ENCODE measurements at regions not wholly inside any gene's neighbourhood (a gene's known extent, or its start where the extent isn't known, plus 50 kb on each side); places are given as distances from the start of the nearest gene placed in this dataset.

DNA sequence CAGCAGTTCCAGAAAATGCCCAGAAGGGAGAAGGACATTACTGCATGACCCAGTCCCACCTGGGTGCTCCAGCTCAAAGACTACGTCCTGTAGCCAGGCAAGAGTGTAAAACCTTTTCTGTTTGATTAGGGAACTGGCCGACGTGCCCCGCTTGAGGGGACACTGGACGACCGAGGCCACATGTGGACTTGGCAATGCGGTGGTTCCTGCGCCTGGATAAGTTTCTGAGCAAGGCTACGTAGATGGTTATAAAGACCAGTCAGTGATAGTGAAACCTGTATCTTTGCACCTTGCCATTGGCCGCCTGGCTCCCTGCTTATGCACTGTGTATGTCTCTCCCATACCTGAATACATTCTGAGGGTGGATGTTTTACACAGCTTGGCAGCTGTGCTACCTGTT, 567.0 kb upstream of the CRIM1 start:
- H3K36me3 ChIP-seq: no peaks in the 10 kb centered on the region
- H3K4me1 ChIP-seq: no peaks in the 10 kb centered on the region
- no peak overlapping the region for H3K27ac ChIP-seq
- TF ChIP-seq POLR2A (IDR thresholded peaks at IDR 0.05): no peak
- no peaks in the 10 kb centered on the region for H3K27me3 ChIP-seq
- intact Hi-C loops (cut with DNase I; ENCODE audit: low total_unique reads): no loop called here
- no peak for DNase-seq
- H3K4me3 ChIP-seq: no peak overlapping the region
- no peaks in the 10 kb centered on the region for H3K9me3 ChIP-seq

GRCh38 chr2:35787302-35788031, 568.1 kb upstream of the CRIM1 start:
- DNase-seq: no peak
- no peak overlapping the region for H3K4me3 ChIP-seq
- intact Hi-C loops (cut with DNase I; ENCODE audit: low total_unique reads): no loop called here
- no peak for TF ChIP-seq POLR2A (IDR thresholded peaks at IDR 0.05)
- TF ChIP-seq, protein P1, sequence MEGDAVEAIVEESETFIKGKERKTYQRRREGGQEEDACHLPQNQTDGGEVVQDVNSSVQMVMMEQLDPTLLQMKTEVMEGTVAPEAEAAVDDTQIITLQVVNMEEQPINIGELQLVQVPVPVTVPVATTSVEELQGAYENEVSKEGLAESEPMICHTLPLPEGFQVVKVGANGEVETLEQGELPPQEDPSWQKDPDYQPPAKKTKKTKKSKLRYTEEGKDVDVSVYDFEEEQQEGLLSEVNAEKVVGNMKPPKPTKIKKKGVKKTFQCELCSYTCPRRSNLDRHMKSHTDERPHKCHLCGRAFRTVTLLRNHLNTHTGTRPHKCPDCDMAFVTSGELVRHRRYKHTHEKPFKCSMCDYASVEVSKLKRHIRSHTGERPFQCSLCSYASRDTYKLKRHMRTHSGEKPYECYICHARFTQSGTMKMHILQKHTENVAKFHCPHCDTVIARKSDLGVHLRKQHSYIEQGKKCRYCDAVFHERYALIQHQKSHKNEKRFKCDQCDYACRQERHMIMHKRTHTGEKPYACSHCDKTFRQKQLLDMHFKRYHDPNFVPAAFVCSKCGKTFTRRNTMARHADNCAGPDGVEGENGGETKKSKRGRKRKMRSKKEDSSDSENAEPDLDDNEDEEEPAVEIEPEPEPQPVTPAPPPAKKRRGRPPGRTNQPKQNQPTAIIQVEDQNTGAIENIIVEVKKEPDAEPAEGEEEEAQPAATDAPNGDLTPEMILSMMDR (IDR thresholded peaks at IDR 0.05): no peak
- no peaks in the 10 kb centered on the region for H3K27me3 ChIP-seq
- H3K9me3 ChIP-seq: no peaks in the 10 kb centered on the region
- no peaks in the 10 kb centered on the region for H3K36me3 ChIP-seq
- H3K27ac ChIP-seq: no peak overlapping the region
- no peaks in the 10 kb centered on the region for H3K4me1 ChIP-seq

DNA sequence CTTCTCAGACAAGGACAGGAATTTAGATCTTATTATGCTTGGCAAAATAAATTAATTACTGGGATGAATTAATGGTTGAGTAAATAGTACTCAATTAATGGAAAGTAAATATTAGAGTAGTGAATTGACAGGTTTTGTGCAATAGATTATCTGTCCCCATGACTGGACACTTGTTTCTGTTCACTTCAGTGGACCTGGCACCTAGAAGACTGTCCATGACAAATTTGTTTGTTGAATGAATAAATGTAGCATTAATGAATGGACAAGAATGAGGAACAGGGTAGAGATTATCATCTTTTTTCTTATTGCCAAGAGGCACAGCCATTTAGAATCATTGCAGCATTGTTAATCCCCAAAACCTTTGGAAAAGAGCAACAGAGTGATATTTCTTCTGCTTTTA, 570.0 kb upstream of the CRIM1 start:
- TF ChIP-seq POLR2A (IDR thresholded peaks at IDR 0.05): no peak
- TF ChIP-seq, protein P1 (IDR thresholded peaks at IDR 0.05): no peak
- intact Hi-C loops (cut with DNase I; ENCODE audit: low total_unique reads): no loop called here

DNA sequence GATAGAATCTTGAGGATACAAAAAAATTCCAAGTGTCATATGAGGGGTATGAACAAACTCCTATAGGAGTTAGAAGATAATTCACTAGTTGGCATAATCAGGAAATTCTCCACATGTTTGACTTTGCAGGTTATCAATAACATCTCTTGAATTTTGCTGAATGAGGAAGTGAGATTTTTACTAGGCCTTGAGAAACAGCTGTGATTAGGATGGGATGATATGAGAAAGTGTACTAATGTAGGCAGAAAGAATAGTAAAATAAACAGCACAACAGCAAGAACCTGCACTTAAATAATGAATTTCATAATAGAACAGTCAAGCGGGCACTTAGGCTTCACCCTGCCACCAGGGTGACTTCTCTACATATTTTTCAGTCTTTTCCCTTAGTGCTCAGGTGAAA, 570.8 kb upstream of the CRIM1 start:
- intact Hi-C loops (cut with DNase I; ENCODE audit: low total_unique reads): no loop called here
- no peak for DNase-seq
- no peaks in the 10 kb centered on the region for H3K4me1 ChIP-seq

More for the DNA sequence above, 570.0 kb upstream of the CRIM1 start:
- H3K9me3 ChIP-seq: no peaks in the 10 kb centered on the region
- no peak for DNase-seq
- H3K27me3 ChIP-seq: no peaks in the 10 kb centered on the region
- H3K4me3 ChIP-seq: no peak overlapping the region
- H3K4me1 ChIP-seq: no peaks in the 10 kb centered on the region
- H3K36me3 ChIP-seq: no peaks in the 10 kb centered on the region
- H3K27ac ChIP-seq: no peak overlapping the region

DNA sequence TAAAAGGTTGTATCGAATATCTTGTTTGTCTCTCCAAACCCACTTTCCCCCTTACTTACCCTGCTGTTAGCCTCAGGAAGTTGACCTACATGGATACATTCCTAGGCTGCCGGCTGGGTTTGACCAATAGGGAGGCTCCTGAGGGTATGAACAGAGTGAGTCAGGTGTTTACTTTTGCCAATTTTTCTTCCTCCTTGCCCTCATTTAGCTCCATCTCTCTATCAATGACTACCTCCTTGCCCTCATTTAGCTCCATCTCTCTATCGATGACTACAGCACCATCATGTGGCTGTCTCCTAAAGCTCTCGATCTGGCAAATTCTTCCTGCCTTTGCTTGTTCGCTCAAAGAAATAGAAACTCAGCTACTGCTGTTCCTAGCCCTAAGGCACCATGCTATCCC, 571.9 kb upstream of the CRIM1 start:
- Histone ChIP-seq H3K4me3 (no peak overlapping the region), H3K9me3 (no peaks in the 10 kb centered on the region), H3K27ac (no peak overlapping the region), H3K4me1 (no peaks in the 10 kb centered on the region), H3K27me3 (no peaks in the 10 kb centered on the region), H3K36me3 (no peaks in the 10 kb centered on the region)
- no peak for DNase-seq
- intact Hi-C loops (cut with DNase I; ENCODE audit: low total_unique reads): no loop called here
- TF ChIP-seq, protein P1 (IDR thresholded peaks at IDR 0.05): no peak

More for the DNA sequence above, 570.8 kb upstream of the CRIM1 start:
- TF ChIP-seq, protein P1 (IDR thresholded peaks at IDR 0.05): no peak
- TF ChIP-seq POLR2A (IDR thresholded peaks at IDR 0.05): no peak
- H3K9me3 ChIP-seq: no peaks in the 10 kb centered on the region
- no peak overlapping the region for H3K27ac ChIP-seq
- no peaks in the 10 kb centered on the region for H3K27me3 ChIP-seq
- H3K36me3 ChIP-seq: no peaks in the 10 kb centered on the region
- no peak overlapping the region for H3K4me3 ChIP-seq

DNA sequence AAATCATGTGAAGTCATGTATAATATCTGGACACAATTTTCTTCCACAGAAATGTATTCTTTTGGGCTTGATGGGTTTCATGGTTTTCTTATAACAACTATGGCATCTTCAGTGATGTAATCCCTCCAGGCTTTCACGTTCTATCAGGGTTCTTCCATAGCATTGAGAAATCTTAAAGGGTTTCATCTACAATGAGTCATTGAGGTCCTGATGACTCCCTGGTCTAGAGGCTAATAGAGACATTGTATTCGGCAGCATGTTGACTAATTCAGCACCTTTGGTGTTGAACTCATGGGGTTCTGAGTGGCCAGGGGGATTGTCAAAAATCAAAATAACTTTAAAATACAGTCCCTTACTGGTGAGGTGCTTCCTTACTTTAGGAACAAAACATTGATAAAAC, 614.0 kb upstream of the CRIM1 start:
- no peaks in the 10 kb centered on the region for H3K27me3 ChIP-seq
- H3K4me3 ChIP-seq: no peak overlapping the region
- H3K4me1 ChIP-seq: no peaks in the 10 kb centered on the region
- H3K9me3 ChIP-seq: no peaks in the 10 kb centered on the region
- H3K27ac ChIP-seq: no peak overlapping the region
- TF ChIP-seq POLR2A (IDR thresholded peaks at IDR 0.05): no peak
- TF ChIP-seq, protein P1 (IDR thresholded peaks at IDR 0.05): no peak
- DNase-seq: no peak
- intact Hi-C loops (cut with DNase I; ENCODE audit: low total_unique reads): no loop called here
- H3K36me3 ChIP-seq: no peaks in the 10 kb centered on the region

Measured in uterus (tissue), 3 donors.